H1 (cell line): ENCODE measurements at regions not wholly inside any gene's neighbourhood (a gene's known extent, or its start where the extent isn't known, plus 50 kb on each side); places are given as distances from the start of the nearest gene placed in this dataset.

Experiments
- CREB1 ChIP-seq: IDR thresholded peaks from 2 replicates; pipeline ENCODE4 v1.6.1; 2012; ENCODE audit warnings: inconsistent platforms
- GTF2F1 ChIP-seq: IDR thresholded peaks from 2 replicates; pipeline ENCODE4 v1.6.1; 2012; ENCODE audit warnings: low read depth, low read length, improper control_type of control experiment, borderline replicate concordance
- KDM1A ChIP-seq: fragments of 200-600, 300-600 bp; sonication (generic); IDR thresholded peaks from 2 replicates; pipeline ENCODE4 v1.7.1; 2016; ENCODE audit warnings: mild to moderate bottlenecking, low read length, borderline replicate concordance
- POLR2A ChIP-seq, 2 experiments: IDR thresholded peaks; 1 replicate in 1 of 2; 2 replicates in 1 of 2; pipeline ENCODE4 v1.6.1; 2011; ENCODE audit warnings: low read depth in 2 of 2, low read length in 2 of 2, mild to moderate bottlenecking in 2 of 2; ENCODE audit errors: control extremely low read depth in 1 of 2
- RNF2 ChIP-seq: fragments of 200-900, 300-1000 bp; sonication (generic); IDR thresholded peaks from 2 replicates; pipeline ENCODE4 v1.7.1; 2016; ENCODE audit warnings: borderline replicate concordance, low read depth, mild to moderate bottlenecking, antibody characterized with exemption, low read length; ENCODE audit not compliant: poor library complexity, severe bottlenecking; ENCODE audit errors: missing control alignments
- TEAD4 ChIP-seq: IDR thresholded peaks from 2 replicates; pipeline ENCODE4 v1.6.1; 2012; ENCODE audit warnings: low read depth, low read length, inconsistent platforms, mixed read lengths
- YY1 ChIP-seq: IDR thresholded peaks from 2 replicates; pipeline ENCODE4 v1.6.1; 2011; ENCODE audit warnings: low read depth, mild to moderate bottlenecking, low read length
- TF ChIP-seq, protein P1 (sequence below), 3 experiments: IDR thresholded peaks; 1 replicate in 2 of 3; 2 replicates in 1 of 3; pipeline versions ENCODE4 v1.5.1 to v1.6.1; 2011; ENCODE audit warnings: low read length in 3 of 3, mild to moderate bottlenecking in 3 of 3, inconsistent platforms in 2 of 3, low read depth in 1 of 3, moderate library complexity in 1 of 3; ENCODE audit not compliant: insufficient read depth in 1 of 3; ENCODE audit errors: control extremely low read depth in 1 of 3

DNA sequence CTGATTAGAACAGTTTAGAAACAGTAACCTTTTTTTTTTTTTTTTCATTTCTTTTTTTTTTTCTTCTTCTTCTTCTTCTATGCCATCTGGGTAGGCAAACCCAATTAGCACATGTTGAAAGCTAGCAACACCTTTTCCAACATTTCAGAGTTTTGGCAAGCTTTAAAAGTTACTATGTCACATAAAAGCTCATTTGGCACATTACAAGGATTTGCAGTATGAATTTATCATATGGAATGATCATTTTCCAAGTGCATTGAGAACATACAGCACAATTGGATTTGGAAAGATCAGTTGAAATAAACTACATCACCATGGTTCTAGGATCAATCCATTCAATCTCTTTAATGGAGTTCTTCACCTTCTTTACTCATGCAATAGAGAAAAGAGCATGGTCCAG lies 847.0 kb downstream of the LRRTM4 start:
- TF ChIP-seq, protein P1, sequence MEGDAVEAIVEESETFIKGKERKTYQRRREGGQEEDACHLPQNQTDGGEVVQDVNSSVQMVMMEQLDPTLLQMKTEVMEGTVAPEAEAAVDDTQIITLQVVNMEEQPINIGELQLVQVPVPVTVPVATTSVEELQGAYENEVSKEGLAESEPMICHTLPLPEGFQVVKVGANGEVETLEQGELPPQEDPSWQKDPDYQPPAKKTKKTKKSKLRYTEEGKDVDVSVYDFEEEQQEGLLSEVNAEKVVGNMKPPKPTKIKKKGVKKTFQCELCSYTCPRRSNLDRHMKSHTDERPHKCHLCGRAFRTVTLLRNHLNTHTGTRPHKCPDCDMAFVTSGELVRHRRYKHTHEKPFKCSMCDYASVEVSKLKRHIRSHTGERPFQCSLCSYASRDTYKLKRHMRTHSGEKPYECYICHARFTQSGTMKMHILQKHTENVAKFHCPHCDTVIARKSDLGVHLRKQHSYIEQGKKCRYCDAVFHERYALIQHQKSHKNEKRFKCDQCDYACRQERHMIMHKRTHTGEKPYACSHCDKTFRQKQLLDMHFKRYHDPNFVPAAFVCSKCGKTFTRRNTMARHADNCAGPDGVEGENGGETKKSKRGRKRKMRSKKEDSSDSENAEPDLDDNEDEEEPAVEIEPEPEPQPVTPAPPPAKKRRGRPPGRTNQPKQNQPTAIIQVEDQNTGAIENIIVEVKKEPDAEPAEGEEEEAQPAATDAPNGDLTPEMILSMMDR (IDR thresholded peaks at IDR 0.05; ENCODE audit: control extremely low read depth in 1 of 3, insufficient read depth in 1 of 3, low read depth in 1 of 3, low read length in 3 of 3): no peak
- TF ChIP-seq YY1 (no peak), RNF2 (no peak), TEAD4 (no peak), POLR2A (IDR thresholded peaks at IDR 0.05; ENCODE audit: control extremely low read depth in 1 of 2, low read depth in 2 of 2, low read length in 2 of 2) (no peak), KDM1A (no peak), CREB1 (no peak), GTF2F1 (no peak)
